ENCODE measurements at regions not wholly inside any gene's neighbourhood (a gene's known extent, or its start where the extent isn't known, plus 50 kb on each side); places are given as distances from the start of the nearest gene placed in this dataset.

DNA sequence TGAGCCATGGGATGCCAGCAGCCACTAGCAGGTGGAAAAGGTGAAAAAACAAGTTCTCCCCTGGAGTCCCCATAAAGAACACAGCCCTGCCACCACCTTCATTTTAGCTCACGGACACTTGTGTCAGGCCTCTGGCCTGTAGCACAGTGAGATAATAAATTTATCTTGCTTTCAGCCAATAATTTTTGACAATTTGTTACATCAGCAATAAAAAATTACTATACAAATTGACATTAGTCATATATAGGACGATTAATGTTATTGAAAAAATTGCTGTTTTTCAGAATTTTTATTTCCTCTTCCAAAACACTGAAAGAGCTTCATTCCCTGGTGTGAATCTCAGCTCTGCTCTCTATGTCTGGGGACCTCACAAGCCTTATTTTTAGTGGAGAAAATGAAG, 152.9 kb upstream of the ETV3 start:
- DNase-seq (ENCODE audit: low spot score) = no peak

DNA sequence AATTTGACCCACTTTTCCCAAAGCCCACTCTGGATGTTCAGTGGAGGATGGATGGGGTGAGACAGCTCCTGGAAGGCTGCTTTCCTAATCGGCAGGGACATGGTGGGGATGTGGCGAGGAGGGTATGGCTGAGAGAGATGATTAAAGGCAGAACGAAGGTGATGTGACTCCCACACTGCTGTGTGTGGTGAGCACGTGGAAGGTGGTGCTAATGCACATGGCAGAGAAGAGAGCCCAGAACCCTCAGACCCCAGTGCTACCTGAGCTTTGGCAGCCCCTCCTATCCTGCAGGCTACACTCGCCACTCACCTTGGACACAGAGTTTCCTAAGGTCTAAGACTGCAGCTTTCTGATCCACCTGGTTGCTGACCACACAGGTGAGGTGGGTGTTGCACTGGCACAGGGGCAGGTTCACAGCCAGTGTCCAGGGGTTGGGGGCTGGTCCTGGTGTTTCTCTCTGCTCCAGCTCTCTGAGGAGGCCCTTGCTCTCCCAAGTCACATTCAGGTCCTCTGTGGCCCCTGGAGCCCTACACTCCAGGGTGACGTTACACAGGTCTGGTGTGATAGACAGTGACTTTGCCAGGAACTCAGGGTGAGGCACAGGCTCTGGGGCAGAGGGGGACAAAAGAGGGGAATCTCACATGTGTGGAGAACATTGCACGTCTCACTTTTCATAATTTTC, 151.4 kb upstream of the ETV3 start:
- DNase-seq (ENCODE audit: low spot score) = no peak

DNA sequence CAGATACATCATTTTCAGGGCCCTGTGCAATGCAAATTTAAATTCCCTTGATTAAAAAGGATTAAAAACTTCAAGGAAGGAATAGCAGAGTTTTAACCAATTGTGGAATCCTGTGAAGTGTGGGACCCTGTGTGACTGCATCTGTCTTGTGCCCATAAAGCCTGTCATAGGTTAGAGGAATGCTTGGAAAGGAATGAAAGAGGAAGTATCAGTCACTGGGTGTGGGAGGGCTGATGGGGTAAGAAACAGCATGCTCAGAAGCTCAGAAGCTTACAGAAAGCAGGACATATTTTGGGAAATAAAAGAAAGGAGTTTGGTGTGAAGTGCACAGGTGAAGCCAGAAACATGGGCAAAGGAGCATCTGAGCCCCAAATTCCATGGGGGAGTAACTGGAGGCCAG, 150.8 kb upstream of the ETV3 start:
- DNase-seq (ENCODE audit: low spot score) = peak; percentile 24

DNA sequence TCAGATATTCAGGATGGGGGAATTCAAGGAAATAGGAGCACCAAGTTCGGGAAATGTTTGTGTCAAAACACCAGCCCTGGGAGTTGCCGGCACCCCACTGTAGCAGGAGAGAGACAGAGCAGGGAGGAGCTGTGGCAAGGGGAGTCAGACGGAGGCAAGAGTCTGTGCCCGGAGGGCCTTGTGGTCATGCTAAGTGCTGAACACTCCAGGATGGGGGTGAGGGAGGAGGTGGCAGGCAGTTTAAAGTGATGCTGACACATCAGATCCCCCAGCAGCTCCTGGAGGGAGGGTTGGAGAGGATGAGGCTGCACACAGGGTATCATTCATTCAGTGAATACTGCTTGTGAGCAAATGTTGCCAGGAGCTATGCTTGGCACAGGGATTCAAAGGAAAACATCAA, 150.3 kb upstream of the ETV3 start:
- no peak for DNase-seq (ENCODE audit: low spot score)

DNA sequence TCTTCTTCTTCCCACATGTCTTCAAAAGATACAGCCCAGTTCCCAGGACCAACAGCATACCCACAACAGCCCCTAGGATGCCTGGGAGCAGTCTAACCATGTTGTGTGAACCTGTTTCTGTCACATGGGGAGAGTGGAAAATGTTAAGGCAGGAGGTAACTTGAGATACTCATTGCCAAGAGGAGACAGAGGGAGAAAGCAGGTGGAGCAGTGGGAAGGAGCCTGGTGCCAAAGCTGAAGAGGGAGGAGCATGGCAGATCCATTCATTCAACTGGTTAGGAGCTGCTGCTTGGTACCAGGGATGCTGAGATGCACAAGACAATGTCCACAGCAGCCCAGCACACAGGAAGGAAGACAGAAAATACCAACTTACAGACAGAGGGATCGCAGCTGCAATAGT, 149.8 kb upstream of the ETV3 start:
- no peak for DNase-seq (ENCODE audit: low spot score)

DNA sequence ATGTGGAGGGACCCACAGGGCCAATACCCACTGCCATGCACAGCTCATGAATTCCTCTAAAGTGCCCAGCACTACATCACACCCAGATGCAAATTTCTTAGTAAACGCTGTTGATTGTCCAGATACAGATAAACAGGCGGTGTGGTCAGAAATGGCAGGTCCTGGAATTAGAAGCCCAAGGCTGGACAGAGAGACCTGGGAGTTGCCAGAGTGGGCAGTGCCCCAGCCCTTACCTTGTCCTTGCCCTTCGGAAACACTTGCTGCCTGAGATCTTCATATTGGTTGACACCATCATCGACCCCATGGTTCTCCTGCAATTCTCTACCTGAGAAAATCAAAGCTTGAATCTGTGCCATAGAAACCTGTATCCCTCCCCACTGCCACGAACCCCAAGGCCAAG, 149.3 kb upstream of the ETV3 start:
- DNase-seq (ENCODE audit: low spot score) = no peak

DNA sequence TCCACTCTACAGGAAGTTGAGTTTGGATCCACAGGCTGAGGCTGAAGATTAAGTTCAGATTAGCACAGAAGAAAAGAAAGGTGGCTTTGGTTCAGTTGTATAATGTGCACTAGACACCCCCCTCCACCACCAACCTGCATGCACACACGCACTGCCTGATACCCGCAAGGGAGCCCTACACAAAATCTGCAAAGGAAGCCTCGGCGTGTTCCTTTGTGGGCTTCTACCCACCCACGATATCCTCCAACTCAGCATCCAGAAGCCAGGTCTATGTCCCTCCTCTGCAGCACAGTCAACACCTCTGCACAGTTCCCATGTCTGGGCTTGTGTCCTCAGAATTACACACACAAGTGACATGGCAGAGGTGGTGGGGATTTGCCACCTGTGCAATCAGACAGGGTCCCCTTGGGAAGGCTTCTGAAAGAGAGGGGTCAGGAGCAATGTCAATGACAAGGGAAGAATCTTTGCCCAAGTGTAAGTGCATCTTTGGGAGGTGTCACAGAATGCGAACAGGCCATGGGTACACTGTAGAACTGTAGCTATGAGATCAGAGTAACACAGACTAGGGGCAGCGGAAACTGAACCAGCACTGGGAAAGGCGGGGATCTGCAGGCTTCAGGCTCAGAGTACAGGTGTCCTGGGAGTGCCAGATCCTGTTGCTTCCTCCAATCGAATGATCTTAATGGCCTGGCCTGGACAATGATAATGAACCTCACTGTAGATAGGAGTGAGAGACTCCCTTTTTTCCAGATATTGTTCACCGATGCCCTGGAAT, 148.6 kb upstream of the ETV3 start:
- no peak for DNase-seq (ENCODE audit: low spot score)

DNA sequence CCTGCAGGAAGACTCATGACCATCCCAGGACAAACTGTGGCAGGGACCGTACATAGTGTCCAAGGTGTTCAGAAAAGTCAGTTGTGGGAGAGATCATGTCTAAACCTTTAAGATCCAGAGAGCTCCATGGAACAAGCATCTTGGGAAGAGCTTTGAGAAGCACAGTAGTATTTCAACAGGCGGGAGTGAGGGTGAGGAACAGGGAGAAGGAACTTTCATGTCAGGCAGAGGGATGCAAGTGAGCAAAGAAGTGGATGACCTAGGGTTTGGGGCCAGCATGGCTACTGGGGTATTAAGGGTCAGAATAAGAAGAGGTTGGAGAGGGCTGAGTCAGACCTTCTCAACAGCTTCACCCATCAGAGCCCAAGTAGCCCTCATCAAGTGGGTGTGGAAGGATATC, 147.9 kb upstream of the ETV3 start:
- no peak for DNase-seq (ENCODE audit: low spot score)

DNA sequence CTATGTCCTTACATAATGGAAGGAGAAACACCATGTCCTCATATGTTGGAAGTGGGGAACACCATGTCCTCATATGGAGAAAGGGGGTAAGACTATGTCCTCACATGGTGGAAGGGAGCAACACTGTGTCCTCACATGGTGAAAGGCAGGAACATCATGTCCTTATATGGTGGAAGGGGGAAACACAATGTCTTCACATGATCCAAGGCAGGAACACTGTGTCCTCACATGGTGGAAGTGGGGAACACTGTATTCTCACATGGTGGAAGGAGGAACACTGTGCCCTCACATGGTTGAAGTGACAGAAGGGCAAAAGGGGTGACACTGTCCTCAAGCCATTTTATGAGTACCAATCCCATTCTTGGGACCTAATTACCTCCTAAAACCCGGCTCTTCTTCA, 146.3 kb upstream of the ETV3 start:
- no peak for DNase-seq (ENCODE audit: low spot score)

DNA sequence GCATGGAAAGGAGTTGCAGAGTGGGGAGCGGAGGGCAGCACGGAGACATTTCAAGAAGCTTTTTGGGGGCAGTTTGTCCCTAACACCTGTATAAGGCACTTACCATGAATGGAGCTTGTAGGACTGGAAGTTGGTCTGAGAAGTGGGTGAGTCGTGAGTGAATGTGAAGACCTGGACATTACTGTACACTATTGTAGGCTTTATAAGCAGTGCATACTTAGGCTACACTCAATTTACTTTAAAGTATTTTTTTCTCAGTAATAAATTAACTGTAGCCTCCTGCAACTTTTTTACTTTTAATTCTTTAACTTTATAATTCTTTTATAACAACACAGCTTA, 141.6 kb upstream of the ETV3 start:
- DNase-seq (ENCODE audit: low spot score) = no peak

DNA sequence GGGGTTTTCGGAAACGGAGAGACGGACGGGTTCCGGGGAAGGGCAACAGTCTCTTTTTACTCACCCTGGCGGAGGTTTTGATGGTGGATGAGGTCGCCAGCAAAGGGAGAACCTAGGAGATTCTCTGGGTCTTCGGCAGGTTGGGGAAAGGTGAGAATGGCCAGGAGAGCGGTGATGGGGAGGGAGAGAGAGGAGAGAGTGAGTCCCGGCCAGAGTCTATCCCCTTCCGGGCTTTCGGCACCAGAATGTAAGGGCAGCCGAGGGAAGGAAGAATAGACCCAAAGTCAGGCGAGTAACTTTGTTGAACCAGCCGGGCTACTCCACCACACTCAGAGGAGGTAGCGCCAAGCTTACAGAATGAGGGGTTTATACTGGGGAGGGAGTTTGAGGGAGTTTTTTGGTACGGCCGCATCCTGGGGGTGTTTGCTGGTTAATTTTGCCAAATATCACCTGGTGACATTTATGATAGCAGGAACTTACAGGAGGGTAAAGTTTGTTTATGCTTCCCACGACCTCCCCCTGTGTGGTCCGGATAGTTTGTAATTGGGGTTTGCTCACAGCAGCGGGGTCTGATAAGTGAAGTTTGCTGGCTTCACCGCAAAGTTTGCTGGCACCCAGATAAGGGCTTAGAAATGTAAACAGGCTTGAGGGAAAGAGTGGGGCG, 141.1 kb upstream of the ETV3 start:
- DNase-seq (ENCODE audit: low spot score) = no peak

DNA sequence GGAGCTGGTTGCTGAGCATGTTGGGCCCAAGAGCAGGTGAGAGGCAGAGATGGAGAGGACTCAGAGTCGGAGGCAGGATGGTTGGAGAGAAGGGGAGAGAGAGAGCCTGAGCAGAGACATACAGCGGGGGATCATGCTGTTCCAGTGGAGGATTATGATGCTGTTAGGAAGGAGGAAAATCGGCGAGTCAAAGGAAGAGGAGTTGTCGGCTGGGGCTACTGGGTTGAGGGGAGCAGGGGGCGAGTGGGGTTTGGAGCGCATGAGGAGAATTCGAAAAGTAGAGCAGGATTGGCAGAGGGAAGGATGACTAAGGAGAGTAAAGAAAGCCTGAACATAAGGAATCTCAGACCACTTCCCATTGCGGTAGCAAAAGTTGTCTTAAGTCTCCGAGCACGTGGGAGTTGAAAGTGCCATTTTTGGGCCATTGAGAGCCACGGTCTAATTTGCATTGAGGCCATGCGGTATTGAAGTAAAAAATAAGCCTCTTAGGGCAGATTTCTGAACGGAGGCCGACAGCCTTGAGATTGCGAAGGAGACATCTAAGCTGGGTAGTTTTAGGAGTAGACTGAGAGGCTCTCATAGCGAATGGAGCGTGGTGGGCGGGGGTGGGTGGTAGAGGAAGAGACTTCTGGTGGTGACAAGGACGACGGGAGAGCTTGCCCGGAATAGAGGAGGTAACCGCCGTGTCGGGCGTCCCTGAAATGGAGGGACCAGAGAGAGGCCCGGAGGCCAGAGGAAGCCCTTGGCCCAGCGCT, 140.4 kb upstream of the ETV3 start:
- DNase-seq (ENCODE audit: low spot score) = no peak

DNA sequence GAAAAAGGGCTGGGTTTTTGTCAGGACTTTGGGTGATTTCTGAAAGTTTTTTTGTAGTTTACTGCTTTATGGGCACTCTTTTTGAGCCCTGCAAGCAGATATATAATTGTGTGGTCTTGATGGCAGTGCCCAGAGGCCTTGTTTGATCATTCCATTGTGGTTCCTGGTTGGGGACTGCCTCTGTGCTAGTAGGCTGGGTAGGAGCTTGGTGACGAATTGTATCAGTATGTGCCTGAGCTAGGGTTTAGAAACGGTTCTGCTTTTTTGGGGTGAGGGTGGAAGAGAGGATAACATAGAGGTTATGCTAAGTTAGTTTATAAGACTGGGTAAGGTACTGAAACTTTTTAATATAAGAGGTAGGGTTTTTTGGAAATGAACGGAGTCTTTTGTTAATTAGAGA, 139.7 kb upstream of the ETV3 start:
- DNase-seq (ENCODE audit: low spot score) = no peak

DNA sequence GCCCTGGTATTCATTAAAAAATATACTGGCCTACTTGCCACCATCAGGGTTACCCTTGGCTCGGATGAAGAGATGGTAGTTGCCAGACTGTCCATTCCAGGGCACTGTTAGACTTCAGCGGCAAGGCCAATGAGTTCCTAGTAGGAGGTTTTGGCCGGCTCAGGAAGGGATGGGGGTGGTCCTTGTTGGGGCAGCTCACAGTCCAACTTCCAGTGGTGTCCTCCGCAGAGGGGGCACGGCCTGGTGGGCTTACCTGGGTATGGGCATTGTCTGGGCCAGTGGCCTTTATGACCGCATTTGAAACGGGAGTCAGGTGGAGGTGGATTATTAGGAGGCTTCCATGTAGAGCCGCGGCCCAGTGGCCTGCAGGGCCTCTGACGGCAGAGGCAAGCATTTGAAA, 139.1 kb upstream of the ETV3 start:
- DNase-seq (ENCODE audit: low spot score) = no peak

DNA sequence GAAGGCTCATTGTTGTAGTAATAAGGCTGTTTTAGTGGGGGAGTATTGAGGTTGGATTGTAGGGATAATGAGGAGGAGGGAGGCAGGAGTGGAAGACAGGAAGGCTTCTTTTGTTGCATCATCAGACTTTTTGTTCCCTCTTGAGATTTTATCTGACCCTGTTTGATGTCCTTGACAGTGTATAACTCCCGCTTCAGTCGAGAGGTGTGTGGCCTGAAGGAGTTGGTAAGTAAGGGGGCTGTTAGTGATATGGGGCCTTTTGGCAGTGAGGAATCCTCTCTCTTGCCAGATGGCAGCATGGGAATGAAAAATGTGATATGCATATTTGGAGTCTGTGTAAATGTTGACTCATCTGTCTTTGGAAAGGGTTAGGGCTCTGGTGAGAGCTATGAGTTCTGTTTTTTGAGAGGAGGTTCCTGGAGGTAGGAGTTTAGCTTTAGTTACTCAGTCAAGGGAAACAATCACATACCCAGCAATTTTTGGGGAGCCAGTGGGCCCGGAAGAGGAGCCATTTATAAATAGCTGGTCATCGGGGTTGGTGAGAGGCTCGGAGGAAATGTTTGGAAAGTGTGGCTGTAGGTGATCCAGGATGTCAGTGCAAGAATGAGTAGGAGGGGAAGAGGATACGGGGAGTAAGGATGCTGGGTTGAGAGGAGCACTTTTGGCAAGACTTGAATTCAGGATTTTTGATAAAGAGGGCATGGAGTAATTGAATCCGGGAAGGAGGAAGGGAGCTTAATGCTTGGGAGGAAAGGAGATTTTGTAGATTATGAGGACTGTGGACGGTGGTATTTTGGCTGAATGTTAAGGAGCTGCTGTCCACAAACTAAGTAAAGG, 136.7 kb upstream of the ETV3 start:
- peak; percentile 53 for DNase-seq (ENCODE audit: low spot score)

DNA sequence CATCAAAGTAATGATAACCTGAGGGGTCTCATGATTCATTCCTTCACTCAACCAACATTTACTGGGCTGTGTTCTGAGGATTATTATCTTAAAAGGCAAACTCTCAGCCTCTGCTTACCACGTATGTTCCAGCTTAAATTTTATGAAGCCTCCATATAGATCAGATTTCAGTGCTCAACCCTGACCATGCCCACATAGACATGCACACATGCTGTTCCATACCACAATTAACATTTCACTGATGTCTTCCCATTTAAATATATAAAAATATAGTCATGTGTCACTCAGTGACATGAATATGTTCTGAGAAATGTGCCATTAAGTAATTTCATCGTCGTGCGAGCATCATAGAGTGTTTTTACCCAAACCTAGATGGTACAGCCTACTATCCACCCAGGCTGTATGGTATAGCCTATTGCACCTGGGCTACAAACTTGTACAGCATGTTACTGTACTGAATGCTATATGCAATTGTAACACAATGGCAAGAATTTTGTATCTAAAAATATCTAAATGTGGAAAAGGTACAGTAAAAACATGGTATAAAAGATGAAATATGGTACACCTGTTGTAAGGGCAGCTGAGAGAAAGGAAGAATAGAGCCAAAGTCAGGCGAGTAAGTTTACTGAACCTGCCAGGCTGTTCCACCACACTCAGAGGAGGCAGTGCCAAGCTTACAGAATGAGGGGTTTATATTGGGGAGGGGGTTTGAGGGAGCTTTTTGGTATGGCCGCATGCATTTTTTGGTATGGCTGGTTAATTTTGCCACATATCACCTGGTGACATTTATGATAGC, 134.7 kb upstream of the ETV3 start:
- DNase-seq (ENCODE audit: low spot score) = no peak

DNA sequence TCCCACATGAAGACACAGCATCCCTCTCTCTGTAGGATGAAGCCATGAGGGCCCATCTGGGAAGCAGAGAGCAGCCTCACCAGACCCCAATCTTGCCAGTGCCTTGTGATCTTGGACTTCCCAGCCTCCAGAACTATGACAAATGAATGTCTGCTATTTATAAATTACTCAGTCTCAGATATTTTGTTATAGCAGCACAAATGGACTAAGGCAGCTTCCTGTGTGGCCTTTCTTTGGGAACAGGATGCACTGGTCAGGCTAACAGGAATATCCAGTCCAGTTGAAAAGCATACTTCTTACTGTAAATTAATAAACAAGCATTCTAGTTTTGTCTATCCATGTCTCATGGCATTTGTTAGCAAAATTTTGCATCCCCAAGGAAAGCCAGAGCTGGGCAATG, 134.1 kb upstream of the ETV3 start:
- no peak for DNase-seq (ENCODE audit: low spot score)

DNA sequence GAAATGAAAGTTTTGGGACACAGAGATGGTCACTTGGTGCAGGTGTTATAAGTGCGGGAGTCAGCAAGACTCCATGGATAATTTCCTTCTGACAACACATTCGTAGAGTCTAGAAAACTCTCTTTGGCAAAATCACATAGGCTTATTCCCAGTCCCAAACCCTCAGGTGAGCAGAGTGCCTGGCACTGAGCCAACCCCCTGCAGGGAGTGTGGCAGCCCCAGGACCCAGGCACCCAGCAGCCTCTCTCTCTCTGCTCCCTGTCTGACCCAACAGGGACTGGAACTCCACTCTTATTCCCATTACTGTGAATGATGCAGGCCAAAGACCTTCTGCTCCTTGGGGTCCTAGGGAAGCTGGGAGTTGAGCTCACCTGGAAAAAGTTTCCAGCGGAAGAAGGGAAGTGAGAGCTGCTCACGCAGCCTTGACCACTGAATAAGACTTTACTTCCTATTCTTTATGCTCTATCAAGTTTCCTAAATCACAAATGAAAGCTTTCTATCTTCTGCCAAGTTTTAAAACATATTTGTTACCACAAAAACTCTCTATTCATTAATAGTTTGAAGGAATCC, 132.6 kb upstream of the ETV3 start:
- DNase-seq (ENCODE audit: low spot score) = no peak

DNA sequence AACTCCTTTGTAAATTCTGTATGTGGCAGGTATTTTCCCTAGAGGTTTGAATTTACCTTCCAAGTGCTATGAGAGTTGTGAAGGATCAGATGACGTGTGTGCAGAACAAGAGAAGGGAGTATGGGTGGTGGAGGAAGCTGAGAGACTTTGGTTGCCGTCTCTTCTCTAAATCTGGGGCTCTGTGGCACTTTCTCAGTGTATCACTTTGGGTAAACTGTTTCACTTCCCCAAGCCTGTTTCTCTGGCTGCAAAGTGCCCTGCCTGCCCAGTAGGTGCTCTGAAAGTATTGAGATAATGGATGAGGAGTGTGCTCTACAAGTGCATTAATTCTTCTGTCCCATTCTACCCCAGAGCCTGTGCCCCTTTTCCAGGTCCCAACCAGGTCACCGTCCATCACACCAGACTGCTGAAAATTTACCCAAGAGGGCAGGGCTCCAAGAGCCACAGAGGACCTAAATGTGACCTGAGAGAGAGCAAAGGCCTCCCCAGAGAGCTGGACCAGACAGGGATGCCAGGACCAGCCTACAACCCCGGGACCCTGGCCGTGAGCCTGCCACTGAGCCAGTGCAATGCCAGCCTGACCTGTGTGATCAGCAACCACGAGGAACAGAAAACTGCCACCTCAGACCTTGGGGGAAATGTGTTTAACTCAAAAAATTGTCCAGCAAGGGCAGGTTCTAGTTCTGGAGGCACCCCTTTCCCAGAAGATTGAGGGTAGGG, 131.6 kb upstream of the ETV3 start:
- DNase-seq (ENCODE audit: low spot score) = no peak

DNA sequence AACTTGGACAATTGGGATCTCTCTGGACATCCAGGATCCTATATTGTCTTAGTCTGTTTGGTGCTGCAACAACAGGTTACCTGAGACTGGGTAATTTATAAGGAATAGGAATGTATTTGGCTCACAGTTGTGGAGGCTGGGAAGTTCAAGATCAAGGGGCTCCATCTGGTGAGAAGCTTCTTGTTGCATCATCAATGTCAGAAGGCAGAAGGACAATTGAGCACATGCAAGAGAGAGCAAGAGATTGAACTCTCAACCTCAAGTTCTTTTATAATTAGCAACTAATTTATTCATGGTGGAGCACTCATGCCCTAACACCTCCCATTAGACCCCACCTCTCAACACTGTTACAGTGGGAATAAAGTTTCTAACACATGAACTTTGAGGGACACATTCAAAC, 124.7 kb upstream of the ETV3 start:
- no peak for DNase-seq (ENCODE audit: low spot score)

Data from AG20443 (cell line).